HCT116 (cell line): ENCODE measurements at regions not wholly inside any gene's neighbourhood (a gene's known extent, or its start where the extent isn't known, plus 50 kb on each side); places are given as distances from the start of the nearest gene placed in this dataset.

Experiments
- CTCF ChIP-seq, 3 experiments: fragments of 200-600 bp in 1 of 3; sonication (generic) in 1 of 3; IDR thresholded peaks in 2 of 3; conservative IDR thresholded peaks in 1 of 3; 2 replicates each; pipeline ENCODE4 v1.5.1; 2012 to 2017; ENCODE audit warnings: low read depth in 2 of 3, low read length in 2 of 3, antibody characterized with exemption in 1 of 3, borderline replicate concordance in 1 of 3, control low read depth in 1 of 3, mild to moderate bottlenecking in 1 of 3, mixed read lengths in 1 of 3, mixed run types in 1 of 3, moderate library complexity in 1 of 3; ENCODE audit not compliant: insufficient read depth in 1 of 3
- EZH2 ChIP-seq: fragments of 200-600 bp; sonication (generic); IDR thresholded peaks from 2 replicates; pipeline ENCODE4 v1.6.1; 2017; ENCODE audit warnings: antibody characterized with exemption, mixed run types
- EZH2phosphoT487 ChIP-seq: fragments of 200-600 bp; IDR thresholded peaks from 2 replicates; pipeline ENCODE4 v1.6.1; 2018; ENCODE audit warnings: antibody characterized with exemption, borderline replicate concordance
- JUND ChIP-seq: IDR thresholded peaks from 2 replicates; pipeline ENCODE4 v1.6.1; 2012
- POLR2A ChIP-seq: IDR thresholded peaks from 2 replicates; pipeline ENCODE4 v1.7.0; 2011; ENCODE audit warnings: borderline replicate concordance; ENCODE audit not compliant: insufficient read depth, insufficient read length; ENCODE audit errors: extremely low read depth
- SIN3A ChIP-seq: IDR thresholded peaks from 2 replicates; pipeline ENCODE4 v1.6.1; 2012; ENCODE audit warnings: low read depth
- ZBTB33 ChIP-seq: IDR thresholded peaks from 2 replicates; pipeline ENCODE4 v1.6.1; 2011; ENCODE audit warnings: mild to moderate bottlenecking, low read length, moderate library complexity; ENCODE audit not compliant: insufficient replicate concordance; ENCODE audit errors: extremely low read depth

DNA sequence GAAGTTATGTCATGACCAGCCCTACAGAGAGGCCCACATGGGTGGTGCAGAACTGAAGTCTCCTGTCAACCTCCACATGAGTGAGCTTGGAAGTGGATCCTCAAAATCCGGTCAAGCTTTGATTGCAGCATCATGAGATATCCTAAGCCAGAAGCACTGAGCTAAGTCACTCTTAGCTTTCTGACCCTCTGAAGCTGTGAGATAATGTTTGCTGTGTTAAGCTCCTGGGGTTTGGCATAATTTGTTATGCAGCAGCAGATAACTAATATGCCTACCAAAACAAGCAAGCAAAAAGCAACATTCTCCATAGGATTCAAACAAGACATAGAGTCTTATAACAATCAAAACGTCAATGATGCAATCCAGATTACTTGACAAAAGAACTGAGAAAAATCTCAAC lies 87.6 kb upstream of the GRIN2B start:
- TF ChIP-seq SIN3A (no peak), POLR2A (no peak), EZH2 (no peak), CTCF (IDR thresholded peaks at IDR 0.05 in 2 of 3, conservative IDR thresholded peaks at IDR 0.05 in 1 of 3; ENCODE audit: borderline replicate concordance in 1 of 3, insufficient read depth in 1 of 3, low read depth in 2 of 3, low read length in 2 of 3) (no peak), JUND (no peak), ZBTB33 (no peak), EZH2phosphoT487 (no peak)
